Activated CD4-positive, alpha-beta T cell treated with anti-CD3 and anti-CD28 coated beads, Interleukin-2, amount 10 ng/mL, durations not matched to agents 7 days and 5 days (primary cell): ENCODE measurements at regions not wholly inside any gene's neighbourhood (a gene's known extent, or its start where the extent isn't known, plus 50 kb on each side); places are given as distances from the start of the nearest gene placed in this dataset.

ENCODE experiments used
- CTCF ChIA-PET: fragments of 350-600 bp; sonication (Branson Sonifier 250); formaldehyde crosslinking; loops from one replicate; lab custom pipeline; 2021; ENCODE audit warnings: antibody characterized with exemption; lab: Charles Lee
- POLR2A ChIA-PET: fragments of 350-600 bp; sonication (Branson Sonifier 250); formaldehyde crosslinking; loops from one replicate; lab custom pipeline; 2021; ENCODE audit warnings: antibody characterized with exemption; lab: Charles Lee
- DNase-seq: peaks from one replicate; pipeline ENCODE4 v3.0.0-alpha.2; 2020
- H3K27ac Mint-ChIP-seq: one replicate; pipeline ENCODE4 v1.8.0; 2021; ENCODE audit warnings: mild to moderate bottlenecking, moderate library complexity, mixed read lengths
- H3K27me3 Mint-ChIP-seq: one replicate; pipeline ENCODE4 v1.8.0; 2021; ENCODE audit warnings: mixed read lengths
- H3K36me3 Mint-ChIP-seq: one replicate; pipeline ENCODE4 v1.8.0; 2021; ENCODE audit warnings: low read depth, mixed read lengths
- H3K4me1 Mint-ChIP-seq: one replicate; pipeline ENCODE4 v1.8.0; 2021; ENCODE audit warnings: mixed read lengths
- H3K4me3 Mint-ChIP-seq: one replicate; pipeline ENCODE4 v1.8.0; 2021; ENCODE audit warnings: mild to moderate bottlenecking, moderate library complexity, mixed read lengths
- H3K9me3 Mint-ChIP-seq: one replicate; pipeline ENCODE4 v1.8.0; 2021; ENCODE audit warnings: mixed read lengths

DNA sequence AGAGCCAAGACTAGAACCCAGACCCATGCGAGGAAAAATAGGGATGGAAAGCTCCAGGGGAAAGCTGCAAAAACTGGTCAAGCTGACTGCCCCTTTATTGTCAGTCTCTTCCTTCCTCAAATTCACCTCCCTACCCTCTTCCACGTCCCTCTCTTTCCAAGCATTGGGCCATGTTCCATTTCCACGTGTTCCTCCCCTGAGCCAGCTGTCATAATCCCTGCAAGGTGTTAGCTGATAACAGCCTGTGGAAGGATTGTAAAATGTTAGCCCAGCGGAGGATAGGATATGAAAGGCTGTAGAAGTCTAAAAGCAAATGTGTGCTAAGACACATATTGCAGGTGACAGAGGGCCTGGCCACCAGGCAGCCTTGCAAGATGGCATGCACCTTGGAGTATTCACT, 88.0 kb upstream of the MAX start:
- H3K27ac Mint-ChIP-seq, result no peak overlapping the region
- ChIA-PET POLR2A (no interaction called here), CTCF (interaction anchor here (0.6 to 1.4 kb wide), 4 partner anchors 12 to 279 kb away, joined by 3 to 5 read pairs (median 4); no protein-coding TSS in a partner anchor)
- peaks cover 3% of the 10 kb centered on the region for H3K4me1 Mint-ChIP-seq
- no peaks in the 10 kb centered on the region for H3K9me3 Mint-ChIP-seq
- H3K27me3 Mint-ChIP-seq, result peaks cover 2% of the 10 kb centered on the region
- peaks cover 3% of the 10 kb centered on the region for H3K36me3 Mint-ChIP-seq
- DNase-seq, result no peak
- H3K4me3 Mint-ChIP-seq, result no peak overlapping the region

- H3K36me3 Mint-ChIP-seq, result peaks cover 3% of the 10 kb centered on the region
- POLR2A ChIA-PET, result interaction anchor here (0.6 kb wide), 1 partner anchor 933 kb away, joined by 3 read pairs; no protein-coding TSS in a partner anchor
These were observed 89.4 kb upstream of the MAX start for GRCh38 chr14:65191716-65192115.

GRCh38 chr14:65192686-65193085, 90.4 kb upstream of the MAX start:
- Mint-ChIP-seq H3K9me3 (no peaks in the 10 kb centered on the region), H3K4me1 (peaks cover 8% of the 10 kb centered on the region), H3K36me3 (peaks cover 3% of the 10 kb centered on the region), H3K27ac (no peak overlapping the region), H3K4me3 (no peak overlapping the region), H3K27me3 (peaks cover 2% of the 10 kb centered on the region)
- ChIA-PET POLR2A (no interaction called here), CTCF (interaction anchor here (1.0 kb wide), 1 partner anchor 10 kb away, joined by 3 read pairs; no protein-coding TSS in a partner anchor)
- no peak for DNase-seq

More at GRCh38 chr14:65191716-65192115, 89.4 kb upstream of the MAX start:
- no peak overlapping the region for H3K4me3 Mint-ChIP-seq
- no peaks in the 10 kb centered on the region for H3K9me3 Mint-ChIP-seq
- CTCF ChIA-PET, result interaction anchor here (1.1 to 1.4 kb wide), 4 partner anchors 9 to 28 kb away, joined by 3 to 5 read pairs (median 4); no protein-coding TSS in a partner anchor
- DNase-seq, result no peak
- H3K27me3 Mint-ChIP-seq, result peaks cover 2% of the 10 kb centered on the region
- H3K4me1 Mint-ChIP-seq, result peaks cover 8% of the 10 kb centered on the region
- H3K27ac Mint-ChIP-seq, result no peak overlapping the region

GRCh38 chr14:65193916-65194590, 91.7 kb upstream of the MAX start:
- Mint-ChIP-seq H3K4me1 (peaks cover 8% of the 10 kb centered on the region), H3K36me3 (peaks cover 3% of the 10 kb centered on the region), H3K9me3 (no peaks in the 10 kb centered on the region), H3K4me3 (no peak overlapping the region), H3K27ac (no peak overlapping the region), H3K27me3 (peaks cover 2% of the 10 kb centered on the region)
- no peak for DNase-seq
- ChIA-PET POLR2A (no interaction called here), CTCF (interaction anchor here (1.6 to 2.7 kb wide), 2 partner anchors 8 to 9 kb away, joined by 5 to 13 read pairs; no protein-coding TSS in a partner anchor)

GRCh38 chr14:65195042-65195719, 92.9 kb upstream of the MAX start:
- H3K9me3 Mint-ChIP-seq, result no peaks in the 10 kb centered on the region
- no peaks in the 10 kb centered on the region for H3K27me3 Mint-ChIP-seq
- no peak overlapping the region for H3K27ac Mint-ChIP-seq
- H3K36me3 Mint-ChIP-seq, result peaks cover 3% of the 10 kb centered on the region
- CTCF ChIA-PET, result interaction anchor here (1.6 to 2.7 kb wide), 2 partner anchors 9 to 11 kb away, joined by 5 to 13 read pairs; no protein-coding TSS in a partner anchor
- peaks cover 8% of the 10 kb centered on the region for H3K4me1 Mint-ChIP-seq
- no peak for DNase-seq
- POLR2A ChIA-PET, result no interaction called here
- H3K4me3 Mint-ChIP-seq, result no peak overlapping the region

- no peak for DNase-seq
- peaks cover 4% of the 10 kb centered on the region for H3K9me3 Mint-ChIP-seq
- ChIA-PET POLR2A (no interaction called here), CTCF (no interaction called here)
- no peak overlapping the region for H3K4me3 Mint-ChIP-seq
- no peaks in the 10 kb centered on the region for H3K27me3 Mint-ChIP-seq
- H3K36me3 Mint-ChIP-seq, result no peaks in the 10 kb centered on the region
- peaks cover 8% of the 10 kb centered on the region for H3K4me1 Mint-ChIP-seq
- H3K27ac Mint-ChIP-seq, result no peak overlapping the region
These were observed 96.0 kb upstream of the MAX start for GRCh38 chr14:65198346-65198745.

GRCh38 chr14:65200454-65200853, 98.1 kb upstream of the MAX start:
- H3K9me3 Mint-ChIP-seq, result peaks cover 9% of the 10 kb centered on the region
- no peak for DNase-seq
- H3K27me3 Mint-ChIP-seq, result no peaks in the 10 kb centered on the region
- H3K4me1 Mint-ChIP-seq, result peaks cover 14% of the 10 kb centered on the region
- CTCF ChIA-PET, result interaction anchor here (0.9 to 1.4 kb wide), 5 partner anchors 9 to 28 kb away, joined by 3 to 4 read pairs (median 3); no protein-coding TSS in a partner anchor
- H3K36me3 Mint-ChIP-seq, result peaks cover 2% of the 10 kb centered on the region
- POLR2A ChIA-PET, result no interaction called here
- H3K4me3 Mint-ChIP-seq, result no peak overlapping the region
- H3K27ac Mint-ChIP-seq, result no peak overlapping the region

DNA sequence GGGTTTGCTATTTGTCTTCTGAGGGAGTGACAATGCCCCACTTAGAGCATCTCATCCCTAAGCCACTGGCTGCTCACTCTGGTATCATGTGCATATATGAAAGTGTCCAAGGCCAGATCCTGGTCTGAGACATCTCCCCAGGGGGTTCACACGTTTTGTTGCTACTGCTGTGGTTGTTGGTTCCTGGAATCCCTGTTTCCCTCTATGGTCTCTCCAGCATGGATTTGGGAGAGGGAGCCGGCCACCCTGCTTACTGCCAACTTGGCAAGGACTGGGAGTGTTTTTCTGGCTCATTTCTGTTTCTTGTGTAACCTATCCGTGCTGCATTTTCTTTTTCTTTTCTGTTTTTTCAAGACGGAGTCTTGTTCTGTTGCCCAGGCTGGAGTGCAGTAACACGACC, 101.3 kb upstream of the MAX start:
- peaks cover 8% of the 10 kb centered on the region for H3K36me3 Mint-ChIP-seq
- no peak overlapping the region for H3K4me3 Mint-ChIP-seq
- peaks cover 37% of the 10 kb centered on the region for H3K4me1 Mint-ChIP-seq
- no peaks in the 10 kb centered on the region for H3K27me3 Mint-ChIP-seq
- no peak for DNase-seq
- ChIA-PET CTCF (interaction anchor here (1.1 to 1.8 kb wide), 2 partner anchors 13 to 39 kb away, joined by 4 to 5 read pairs; no protein-coding TSS in a partner anchor), POLR2A (no interaction called here)
- no peak overlapping the region for H3K27ac Mint-ChIP-seq
- H3K9me3 Mint-ChIP-seq, result peaks cover 9% of the 10 kb centered on the region

- Mint-ChIP-seq H3K27ac (no peak overlapping the region), H3K4me1 (peaks cover 42% of the 10 kb centered on the region), H3K9me3 (peaks cover 9% of the 10 kb centered on the region), H3K36me3 (peaks cover 10% of the 10 kb centered on the region), H3K4me3 (no peak overlapping the region), H3K27me3 (no peaks in the 10 kb centered on the region)
- ChIA-PET POLR2A (no interaction called here), CTCF (no interaction called here)
- DNase-seq, result no peak
These were observed 101.7 kb upstream of the MAX start for GRCh38 chr14:65204056-65204455.

- no peak for DNase-seq
- peaks cover 59% of the 10 kb centered on the region for H3K4me1 Mint-ChIP-seq
- ChIA-PET CTCF (interaction anchor here (1.1 to 1.4 kb wide), 3 partner anchors 10 to 208 kb away, joined by 3 to 4 read pairs (median 3); no protein-coding TSS in a partner anchor), POLR2A (interaction anchor here (0.6 kb wide), 1 partner anchor 206 kb away, joined by 3 read pairs; the partner anchor contains the start of gene FUT8)
- peaks cover 11% of the 10 kb centered on the region for H3K36me3 Mint-ChIP-seq
- H3K27ac Mint-ChIP-seq, result peak overlapping the region; percentile 93
- H3K9me3 Mint-ChIP-seq, result peaks cover 9% of the 10 kb centered on the region
- peak overlapping the region; percentile 55 for H3K4me3 Mint-ChIP-seq
- no peaks in the 10 kb centered on the region for H3K27me3 Mint-ChIP-seq
These were observed 103.7 kb upstream of the MAX start for GRCh38 chr14:65206078-65206447.

- Mint-ChIP-seq H3K27me3 (no peaks in the 10 kb centered on the region), H3K4me1 (peaks cover 64% of the 10 kb centered on the region), H3K27ac (peak overlapping the region; percentile 93), H3K4me3 (peak overlapping the region; percentile 55), H3K9me3 (peaks cover 9% of the 10 kb centered on the region), H3K36me3 (peaks cover 11% of the 10 kb centered on the region)
- CTCF ChIA-PET, result interaction anchor here (0.6 to 1.1 kb wide), 4 partner anchors 9 to 209 kb away, joined by 3 to 4 read pairs (median 3); no protein-coding TSS in a partner anchor
- POLR2A ChIA-PET, result interaction anchor here (0.6 kb wide), 1 partner anchor 206 kb away, joined by 3 read pairs; the partner anchor contains the start of gene FUT8
- DNase-seq, result peak; percentile 27
These were observed 104.3 kb upstream of the MAX start for GRCh38 chr14:65206448-65207096.

GRCh38 chr14:65208548-65208947, 106.2 kb upstream of the MAX start:
- H3K27ac Mint-ChIP-seq, result peak overlapping the region; percentile 93
- H3K4me1 Mint-ChIP-seq, result peaks cover 67% of the 10 kb centered on the region
- no peak overlapping the region for H3K4me3 Mint-ChIP-seq
- ChIA-PET CTCF (interaction anchor here (0.6 to 1.2 kb wide), 3 partner anchors 14 to 730 kb away, joined by 3 read pairs; no protein-coding TSS in a partner anchor), POLR2A (interaction anchor here (1.0 kb wide), 1 partner anchor 203 kb away, joined by 3 read pairs; no protein-coding TSS in a partner anchor)
- H3K27me3 Mint-ChIP-seq, result no peaks in the 10 kb centered on the region
- H3K9me3 Mint-ChIP-seq, result peaks cover 3% of the 10 kb centered on the region
- H3K36me3 Mint-ChIP-seq, result peaks cover 11% of the 10 kb centered on the region
- no peak for DNase-seq
